ENCODE measurements at regions not wholly inside any gene's neighbourhood (a gene's known extent, or its start where the extent isn't known, plus 50 kb on each side); places are given as distances from the start of the nearest gene placed in this dataset.

DNA sequence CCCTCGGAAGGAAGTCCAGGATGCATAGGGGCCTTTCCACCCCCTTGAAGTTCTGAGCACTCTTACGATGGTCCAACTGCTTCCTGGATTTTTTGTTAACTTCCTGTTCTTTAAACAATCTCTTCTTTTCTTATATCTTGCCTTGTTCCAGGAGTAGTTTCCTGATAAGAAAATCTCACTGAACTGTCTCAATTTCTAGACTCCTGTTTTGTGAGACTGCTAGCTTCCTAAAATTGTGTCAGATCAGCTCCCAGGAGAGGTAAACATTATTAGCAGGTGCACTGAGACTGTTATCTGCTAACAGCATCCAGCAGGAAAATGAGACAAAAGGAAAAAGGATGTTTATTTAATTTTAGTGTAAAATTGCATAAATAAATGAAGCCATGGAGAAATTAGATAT is 106.2 kb upstream of the PITRM1 start:
- no peak overlapping the region for H3K4me3 ChIP-seq (ENCODE audit: low read length)
- no peaks in the 10 kb centered on the region for H3K27me3 ChIP-seq (ENCODE audit: insufficient read depth, low read length, poor library complexity)
- H2BK120ac ChIP-seq (ENCODE audit: low read depth, low read length) = no peak overlapping the region
- no peaks in the 10 kb centered on the region for H3K79me2 ChIP-seq (ENCODE audit: control insufficient read depth, insufficient read depth, low read length)
- H3K4ac ChIP-seq (ENCODE audit: low read depth, low read length) = no peak overlapping the region
- no peaks in the 10 kb centered on the region for H3K79me1 ChIP-seq (ENCODE audit: low read length)
- H2BK15ac ChIP-seq (replicated peaks; ENCODE audit: low read depth) = no peak overlapping the region
- H3K9ac ChIP-seq (ENCODE audit: low read length) = no peak overlapping the region
- no peak overlapping the region for H3K27ac ChIP-seq (ENCODE audit: low read depth, low read length)
- H3K23ac ChIP-seq (ENCODE audit: low read length) = no peak overlapping the region
- no peak overlapping the region for H2AK5ac ChIP-seq (ENCODE audit: low read length)
- no peak overlapping the region for H3K18ac ChIP-seq (ENCODE audit: low read length)
- no peak for DNase-seq
- no peak overlapping the region for H3K56ac ChIP-seq (ENCODE audit: low read length)
- H2BK5ac ChIP-seq (ENCODE audit: low read length) = no peak overlapping the region
- H4K8ac ChIP-seq (ENCODE audit: low read depth, low read length) = no peak overlapping the region
- no peaks in the 10 kb centered on the region for H3K4me1 ChIP-seq (ENCODE audit: control insufficient read depth, low read depth, low read length)
- WGBS (ENCODE audit: extremely low coverage, insufficient coverage, low lambda C conversion rate) = no CpG with 5 or more reads among the region's 2 CpGs
- H3K36me3 ChIP-seq (ENCODE audit: control insufficient read depth, insufficient read depth, low read length) = no peaks in the 10 kb centered on the region
- H3K4me2 ChIP-seq (ENCODE audit: low read length) = no peak overlapping the region
- no peak overlapping the region for H4K5ac ChIP-seq (ENCODE audit: low read length)

- Histone ChIP-seq H4K8ac (ENCODE audit: low read depth, low read length) (no peak overlapping the region), H3K36me3 (ENCODE audit: control insufficient read depth, insufficient read depth, low read length) (no peaks in the 10 kb centered on the region), H2BK5ac (ENCODE audit: low read length) (no peak overlapping the region), H3K4ac (ENCODE audit: low read depth, low read length) (no peak overlapping the region), H3K9ac (ENCODE audit: low read length) (no peak overlapping the region), H3K23ac (ENCODE audit: low read length) (no peak overlapping the region), H3K4me3 (ENCODE audit: low read length) (no peak overlapping the region), H3K4me1 (ENCODE audit: control insufficient read depth, low read depth, low read length) (no peaks in the 10 kb centered on the region), H3K18ac (ENCODE audit: low read length) (no peak overlapping the region), H2BK15ac (replicated peaks; ENCODE audit: low read depth) (no peak overlapping the region), H2BK120ac (ENCODE audit: low read depth, low read length) (no peak overlapping the region), H3K27me3 (ENCODE audit: insufficient read depth, low read length, poor library complexity) (no peaks in the 10 kb centered on the region), H3K27ac (ENCODE audit: low read depth, low read length) (no peak overlapping the region), H3K56ac (ENCODE audit: low read length) (no peak overlapping the region), H3K79me2 (ENCODE audit: control insufficient read depth, insufficient read depth, low read length) (no peaks in the 10 kb centered on the region), H3K79me1 (ENCODE audit: low read length) (no peaks in the 10 kb centered on the region), H3K4me2 (ENCODE audit: low read length) (no peak overlapping the region), H4K5ac (ENCODE audit: low read length) (no peak overlapping the region), H2AK5ac (ENCODE audit: low read length) (no peak overlapping the region)
- no peak for DNase-seq
- WGBS (ENCODE audit: extremely low coverage, insufficient coverage, low lambda C conversion rate) = no CpG with 5 or more reads among the region's 4 CpGs
Measured at GRCh38 chr10:3277566-3277965, 105.0 kb upstream of the PITRM1 start.

GRCh38 chr10:3274414-3274813 is 101.8 kb upstream of the PITRM1 start:
- WGBS (ENCODE audit: extremely low coverage, insufficient coverage, low lambda C conversion rate) = no CpG with 5 or more reads among the region's 7 CpGs
- no peak overlapping the region for H4K5ac ChIP-seq (ENCODE audit: low read length)
- H3K27ac ChIP-seq (ENCODE audit: low read depth, low read length) = no peak overlapping the region
- H3K4me3 ChIP-seq (ENCODE audit: low read length) = no peak overlapping the region
- no peak overlapping the region for H2AK5ac ChIP-seq (ENCODE audit: low read length)
- H3K9ac ChIP-seq (ENCODE audit: low read length) = no peak overlapping the region
- no peak overlapping the region for H2BK15ac ChIP-seq (replicated peaks; ENCODE audit: low read depth)
- H3K79me2 ChIP-seq (ENCODE audit: control insufficient read depth, insufficient read depth, low read length) = no peaks in the 10 kb centered on the region
- H3K4me1 ChIP-seq (ENCODE audit: control insufficient read depth, low read depth, low read length) = peaks cover 7% of the 10 kb centered on the region
- H3K4me2 ChIP-seq (ENCODE audit: low read length) = no peak overlapping the region
- H3K36me3 ChIP-seq (ENCODE audit: control insufficient read depth, insufficient read depth, low read length) = no peaks in the 10 kb centered on the region
- no peak for DNase-seq
- H4K8ac ChIP-seq (ENCODE audit: low read depth, low read length) = no peak overlapping the region
- H3K79me1 ChIP-seq (ENCODE audit: low read length) = no peaks in the 10 kb centered on the region
- no peak overlapping the region for H3K4ac ChIP-seq (ENCODE audit: low read depth, low read length)
- H3K23ac ChIP-seq (ENCODE audit: low read length) = no peak overlapping the region
- no peak overlapping the region for H3K18ac ChIP-seq (ENCODE audit: low read length)
- no peak overlapping the region for H2BK120ac ChIP-seq (ENCODE audit: low read depth, low read length)
- H3K56ac ChIP-seq (ENCODE audit: low read length) = no peak overlapping the region
- no peaks in the 10 kb centered on the region for H3K27me3 ChIP-seq (ENCODE audit: insufficient read depth, low read length, poor library complexity)
- no peak overlapping the region for H2BK5ac ChIP-seq (ENCODE audit: low read length)

DNA sequence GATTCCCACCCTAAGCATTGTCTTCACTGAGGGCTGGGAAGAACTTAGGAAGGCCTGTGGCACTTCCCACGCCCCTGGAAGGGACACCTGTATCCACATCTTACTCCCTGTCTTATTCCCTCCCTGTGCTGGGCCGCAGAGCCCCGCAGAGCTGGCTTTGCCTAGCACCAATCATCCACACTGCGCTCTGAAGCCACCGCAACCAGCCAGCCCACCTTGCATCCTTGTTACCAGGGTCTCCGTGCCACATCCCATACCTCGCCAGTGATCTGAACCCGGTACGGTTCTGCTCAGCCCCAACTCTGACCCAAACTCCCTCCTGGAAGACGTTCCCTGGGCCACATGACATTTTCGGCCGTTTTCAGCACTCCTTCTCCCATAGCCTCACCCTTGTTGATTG is 101.4 kb upstream of the PITRM1 start:
- Histone ChIP-seq H4K8ac (ENCODE audit: low read depth, low read length) (no peak overlapping the region), H3K4ac (ENCODE audit: low read depth, low read length) (no peak overlapping the region), H3K23ac (ENCODE audit: low read length) (no peak overlapping the region), H3K79me2 (ENCODE audit: control insufficient read depth, insufficient read depth, low read length) (no peaks in the 10 kb centered on the region), H4K5ac (ENCODE audit: low read length) (no peak overlapping the region), H3K9ac (ENCODE audit: low read length) (no peak overlapping the region), H3K18ac (ENCODE audit: low read length) (no peak overlapping the region), H3K27ac (ENCODE audit: low read depth, low read length) (no peak overlapping the region), H3K4me3 (ENCODE audit: low read length) (no peak overlapping the region), H3K27me3 (ENCODE audit: insufficient read depth, low read length, poor library complexity) (no peaks in the 10 kb centered on the region), H3K4me2 (ENCODE audit: low read length) (no peak overlapping the region), H3K4me1 (ENCODE audit: control insufficient read depth, low read depth, low read length) (peaks cover 7% of the 10 kb centered on the region), H2BK5ac (ENCODE audit: low read length) (no peak overlapping the region), H2BK120ac (ENCODE audit: low read depth, low read length) (no peak overlapping the region), H3K79me1 (ENCODE audit: low read length) (no peaks in the 10 kb centered on the region), H2BK15ac (replicated peaks; ENCODE audit: low read depth) (no peak overlapping the region), H3K56ac (ENCODE audit: low read length) (no peak overlapping the region), H3K36me3 (ENCODE audit: control insufficient read depth, insufficient read depth, low read length) (no peaks in the 10 kb centered on the region), H2AK5ac (ENCODE audit: low read length) (no peak overlapping the region)
- DNase-seq = no peak
- no CpG with 5 or more reads among the region's 12 CpGs for WGBS (ENCODE audit: extremely low coverage, insufficient coverage, low lambda C conversion rate)

DNA sequence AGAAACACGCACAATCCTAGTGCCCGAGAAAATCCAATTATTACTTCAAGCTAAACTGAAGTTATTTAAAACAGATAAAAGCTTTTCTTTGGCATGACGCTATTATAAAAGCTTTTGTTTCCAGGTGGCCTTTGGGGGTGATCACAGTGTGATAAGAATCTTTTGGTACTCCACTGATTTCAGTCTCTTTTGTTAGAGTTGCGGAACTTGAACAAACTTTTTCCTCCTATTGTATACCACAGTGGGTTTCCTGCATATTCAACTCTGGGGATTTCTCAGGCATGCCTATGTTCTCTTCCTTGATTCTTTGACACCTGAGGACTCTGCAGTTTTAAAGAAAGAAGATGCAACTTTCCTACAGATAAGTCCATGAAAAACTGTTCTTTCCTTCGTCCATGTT is 99.7 kb upstream of the PITRM1 start:
- H3K4ac ChIP-seq (ENCODE audit: low read depth, low read length) = no peak overlapping the region
- no CpG with 5 or more reads among the region's 5 CpGs for WGBS (ENCODE audit: extremely low coverage, insufficient coverage, low lambda C conversion rate)
- no peak overlapping the region for H3K4me3 ChIP-seq (ENCODE audit: low read length)
- H3K23ac ChIP-seq (ENCODE audit: low read length) = no peak overlapping the region
- no peaks in the 10 kb centered on the region for H3K79me1 ChIP-seq (ENCODE audit: low read length)
- H3K18ac ChIP-seq (ENCODE audit: low read length) = no peak overlapping the region
- H4K5ac ChIP-seq (ENCODE audit: low read length) = no peak overlapping the region
- H3K56ac ChIP-seq (ENCODE audit: low read length) = no peak overlapping the region
- peaks cover 7% of the 10 kb centered on the region for H3K4me1 ChIP-seq (ENCODE audit: control insufficient read depth, low read depth, low read length)
- no peaks in the 10 kb centered on the region for H3K27me3 ChIP-seq (ENCODE audit: insufficient read depth, low read length, poor library complexity)
- no peak overlapping the region for H3K27ac ChIP-seq (ENCODE audit: low read depth, low read length)
- H2BK120ac ChIP-seq (ENCODE audit: low read depth, low read length) = no peak overlapping the region
- no peak overlapping the region for H3K4me2 ChIP-seq (ENCODE audit: low read length)
- H2AK5ac ChIP-seq (ENCODE audit: low read length) = no peak overlapping the region
- no peak overlapping the region for H2BK5ac ChIP-seq (ENCODE audit: low read length)
- H3K79me2 ChIP-seq (ENCODE audit: control insufficient read depth, insufficient read depth, low read length) = no peaks in the 10 kb centered on the region
- no peak for DNase-seq
- H4K8ac ChIP-seq (ENCODE audit: low read depth, low read length) = no peak overlapping the region
- no peak overlapping the region for H3K9ac ChIP-seq (ENCODE audit: low read length)
- H3K36me3 ChIP-seq (ENCODE audit: control insufficient read depth, insufficient read depth, low read length) = no peaks in the 10 kb centered on the region
- no peak overlapping the region for H2BK15ac ChIP-seq (replicated peaks; ENCODE audit: low read depth)

- no peak overlapping the region for H3K4ac ChIP-seq (ENCODE audit: low read depth, low read length)
- H3K23ac ChIP-seq (ENCODE audit: low read length) = no peak overlapping the region
- H3K56ac ChIP-seq (ENCODE audit: low read length) = no peak overlapping the region
- no peak overlapping the region for H2BK15ac ChIP-seq (replicated peaks; ENCODE audit: low read depth)
- no peaks in the 10 kb centered on the region for H3K79me2 ChIP-seq (ENCODE audit: control insufficient read depth, insufficient read depth, low read length)
- H2BK5ac ChIP-seq (ENCODE audit: low read length) = no peak overlapping the region
- no peaks in the 10 kb centered on the region for H3K27me3 ChIP-seq (ENCODE audit: insufficient read depth, low read length, poor library complexity)
- no peak overlapping the region for H4K5ac ChIP-seq (ENCODE audit: low read length)
- no peak overlapping the region for H3K9ac ChIP-seq (ENCODE audit: low read length)
- H2AK5ac ChIP-seq (ENCODE audit: low read length) = no peak overlapping the region
- H3K4me2 ChIP-seq (ENCODE audit: low read length) = no peak overlapping the region
- H2BK120ac ChIP-seq (ENCODE audit: low read depth, low read length) = no peak overlapping the region
- H3K18ac ChIP-seq (ENCODE audit: low read length) = no peak overlapping the region
- H3K27ac ChIP-seq (ENCODE audit: low read depth, low read length) = no peak overlapping the region
- H3K4me3 ChIP-seq (ENCODE audit: low read length) = no peak overlapping the region
- no CpG with 5 or more reads among the region's 14 CpGs for WGBS (ENCODE audit: extremely low coverage, insufficient coverage, low lambda C conversion rate)
- no peaks in the 10 kb centered on the region for H3K79me1 ChIP-seq (ENCODE audit: low read length)
- H3K36me3 ChIP-seq (ENCODE audit: control insufficient read depth, insufficient read depth, low read length) = no peaks in the 10 kb centered on the region
- no peak overlapping the region for H4K8ac ChIP-seq (ENCODE audit: low read depth, low read length)
- DNase-seq = peak; percentile 53
- peaks cover 7% of the 10 kb centered on the region for H3K4me1 ChIP-seq (ENCODE audit: control insufficient read depth, low read depth, low read length)
Measured at GRCh38 chr10:3271354-3272115, 99.0 kb upstream of the PITRM1 start.

All from mesendoderm (in vitro differentiated cells).